ENCODE measurements at regions not wholly inside any gene's neighbourhood (a gene's known extent, or its start where the extent isn't known, plus 50 kb on each side); places are given as distances from the start of the nearest gene placed in this dataset.

DNA sequence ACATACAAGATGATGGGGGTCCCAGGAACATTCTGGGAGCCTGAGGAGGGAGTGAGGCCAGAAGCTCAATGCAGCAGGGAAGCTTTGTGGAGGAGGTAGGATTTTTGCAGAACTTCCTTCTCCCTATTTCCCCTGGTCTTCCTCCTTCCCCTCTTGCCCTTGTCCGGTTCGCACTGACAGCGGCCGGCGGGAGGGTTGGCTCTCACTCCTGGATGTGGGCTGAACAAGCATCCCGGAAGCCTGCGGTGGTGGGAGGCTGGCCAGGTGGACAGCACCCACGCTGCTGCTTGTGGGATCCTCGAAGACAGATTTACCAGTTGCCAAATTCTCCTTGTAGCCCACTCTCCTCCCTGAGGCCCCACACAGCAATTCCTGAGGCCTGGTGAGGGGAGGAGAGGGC lies 112.2 kb downstream of the KCNA5 start:
- TF ChIP-seq EZH2 (IDR thresholded peaks at IDR 0.05; ENCODE audit: low read depth, unreplicated experiment) (no peak), POLR2AphosphoS5 (IDR thresholded peaks at IDR 0.05; ENCODE audit: low read depth) (no peak)
- TF ChIP-seq, protein P1, sequence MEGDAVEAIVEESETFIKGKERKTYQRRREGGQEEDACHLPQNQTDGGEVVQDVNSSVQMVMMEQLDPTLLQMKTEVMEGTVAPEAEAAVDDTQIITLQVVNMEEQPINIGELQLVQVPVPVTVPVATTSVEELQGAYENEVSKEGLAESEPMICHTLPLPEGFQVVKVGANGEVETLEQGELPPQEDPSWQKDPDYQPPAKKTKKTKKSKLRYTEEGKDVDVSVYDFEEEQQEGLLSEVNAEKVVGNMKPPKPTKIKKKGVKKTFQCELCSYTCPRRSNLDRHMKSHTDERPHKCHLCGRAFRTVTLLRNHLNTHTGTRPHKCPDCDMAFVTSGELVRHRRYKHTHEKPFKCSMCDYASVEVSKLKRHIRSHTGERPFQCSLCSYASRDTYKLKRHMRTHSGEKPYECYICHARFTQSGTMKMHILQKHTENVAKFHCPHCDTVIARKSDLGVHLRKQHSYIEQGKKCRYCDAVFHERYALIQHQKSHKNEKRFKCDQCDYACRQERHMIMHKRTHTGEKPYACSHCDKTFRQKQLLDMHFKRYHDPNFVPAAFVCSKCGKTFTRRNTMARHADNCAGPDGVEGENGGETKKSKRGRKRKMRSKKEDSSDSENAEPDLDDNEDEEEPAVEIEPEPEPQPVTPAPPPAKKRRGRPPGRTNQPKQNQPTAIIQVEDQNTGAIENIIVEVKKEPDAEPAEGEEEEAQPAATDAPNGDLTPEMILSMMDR (conservative IDR thresholded peaks at IDR 0.05; ENCODE audit: low read depth in 2 of 2): no peak
